NT2/D1 (cell line): ENCODE measurements at regions not wholly inside any gene's neighbourhood (a gene's known extent, or its start where the extent isn't known, plus 50 kb on each side); places are given as distances from the start of the nearest gene placed in this dataset.
"Not testable (repeated sequence)": the region's sequence is repeated elsewhere in the genome, so short reads cannot be mapped to it uniquely, and the experiment has no call there.

ENCODE experiments used
- DNase-seq: peaks from one replicate; pipeline ENCODE4 v3.0.0-alpha.2; 2011; ENCODE audit warnings: low read depth, low spot score
- H3K27me3 ChIP-seq: 2 replicates; pipeline ENCODE4 v1.6.0; 2011; ENCODE audit warnings: mild to moderate bottlenecking; ENCODE audit not compliant: insufficient read length, insufficient read depth
- H3K36me3 ChIP-seq: 2 replicates; pipeline ENCODE4 v1.6.1; 2011; ENCODE audit warnings: mild to moderate bottlenecking, low read length, mixed read lengths; ENCODE audit not compliant: insufficient read depth, insufficient read length
- H3K4me1 ChIP-seq: 2 replicates; pipeline ENCODE4 v1.5.1; 2011; ENCODE audit not compliant: insufficient read depth, insufficient read length
- H3K4me3 ChIP-seq: 2 replicates; pipeline ENCODE4 v1.5.1; 2011; ENCODE audit warnings: low read depth; ENCODE audit not compliant: insufficient read length
- H3K9ac ChIP-seq: 2 replicates; pipeline ENCODE4 v1.6.0; 2011; ENCODE audit warnings: low read depth; ENCODE audit not compliant: insufficient read length
- H3K9me3 ChIP-seq: 2 replicates; pipeline ENCODE4 v1.5.1; 2011; ENCODE audit warnings: mild to moderate bottlenecking, low read length; ENCODE audit not compliant: insufficient read depth
- SUZ12 ChIP-seq: IDR thresholded peaks from 2 replicates; pipeline ENCODE4 v1.6.1; 2011; ENCODE audit not compliant: insufficient read length, insufficient read depth; ENCODE audit errors: extremely low read depth
- YY1 ChIP-seq: IDR thresholded peaks from 2 replicates; pipeline ENCODE4 v1.6.1; 2011; ENCODE audit not compliant: insufficient read length, insufficient read depth
- ZNF274 ChIP-seq: IDR thresholded peaks from 2 replicates; pipeline ENCODE4 v1.6.1; 2011; ENCODE audit warnings: mild to moderate bottlenecking, low read depth, low read length

GRCh38 chr5:91296674-91297143 lies 86.4 kb downstream of the ARRDC3 start:
- TF ChIP-seq SUZ12 (no peak), YY1 (no peak), ZNF274 (no peak)
- Histone ChIP-seq H3K27me3 (no peaks in the 10 kb centered on the region), H3K4me3 (no peak overlapping the region)

GRCh38 chr5:91296102-91296501 lies 87.0 kb downstream of the ARRDC3 start:
- H3K27me3 ChIP-seq, H3K4me3 ChIP-seq, H3K9me3 ChIP-seq, H3K9ac ChIP-seq, H3K4me1 ChIP-seq, H3K36me3 ChIP-seq, DNase-seq: not testable (repeated sequence)

More at GRCh38 chr5:91296674-91297143, 86.4 kb downstream of the ARRDC3 start:
- H3K9ac ChIP-seq, result no peak overlapping the region
- no peaks in the 10 kb centered on the region for H3K9me3 ChIP-seq
- no peak for DNase-seq
- H3K4me1 ChIP-seq, result no peaks in the 10 kb centered on the region
- no peaks in the 10 kb centered on the region for H3K36me3 ChIP-seq

DNA sequence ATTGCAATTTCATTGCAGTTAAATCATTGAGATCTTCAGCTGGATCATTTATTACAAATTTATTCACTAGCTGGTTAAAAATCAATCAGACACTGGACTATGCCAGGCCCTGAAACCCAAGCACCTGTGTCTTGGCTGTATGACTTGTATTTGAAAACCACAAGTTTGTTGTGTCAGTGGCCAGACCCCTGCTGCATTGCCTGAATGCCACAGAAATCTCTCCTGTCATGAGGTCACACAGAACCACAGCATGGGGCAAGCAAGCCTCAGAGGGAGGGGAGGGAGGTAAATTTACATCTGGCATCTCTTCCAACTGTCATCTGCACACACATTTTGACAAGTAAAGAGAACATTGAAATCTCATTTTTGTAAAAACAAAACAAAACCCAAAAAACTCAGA lies 90.0 kb downstream of the ARRDC3 start:
- no peaks in the 10 kb centered on the region for H3K27me3 ChIP-seq
- H3K36me3 ChIP-seq, result no peaks in the 10 kb centered on the region
- H3K4me1 ChIP-seq, result no peaks in the 10 kb centered on the region
- H3K9ac ChIP-seq, result no peak overlapping the region
- DNase-seq, result peak; percentile 42
- no peak overlapping the region for H3K4me3 ChIP-seq
- no peaks in the 10 kb centered on the region for H3K9me3 ChIP-seq
- no peak for TF ChIP-seq SUZ12
- TF ChIP-seq YY1, result no peak
- TF ChIP-seq ZNF274, result no peak

DNA sequence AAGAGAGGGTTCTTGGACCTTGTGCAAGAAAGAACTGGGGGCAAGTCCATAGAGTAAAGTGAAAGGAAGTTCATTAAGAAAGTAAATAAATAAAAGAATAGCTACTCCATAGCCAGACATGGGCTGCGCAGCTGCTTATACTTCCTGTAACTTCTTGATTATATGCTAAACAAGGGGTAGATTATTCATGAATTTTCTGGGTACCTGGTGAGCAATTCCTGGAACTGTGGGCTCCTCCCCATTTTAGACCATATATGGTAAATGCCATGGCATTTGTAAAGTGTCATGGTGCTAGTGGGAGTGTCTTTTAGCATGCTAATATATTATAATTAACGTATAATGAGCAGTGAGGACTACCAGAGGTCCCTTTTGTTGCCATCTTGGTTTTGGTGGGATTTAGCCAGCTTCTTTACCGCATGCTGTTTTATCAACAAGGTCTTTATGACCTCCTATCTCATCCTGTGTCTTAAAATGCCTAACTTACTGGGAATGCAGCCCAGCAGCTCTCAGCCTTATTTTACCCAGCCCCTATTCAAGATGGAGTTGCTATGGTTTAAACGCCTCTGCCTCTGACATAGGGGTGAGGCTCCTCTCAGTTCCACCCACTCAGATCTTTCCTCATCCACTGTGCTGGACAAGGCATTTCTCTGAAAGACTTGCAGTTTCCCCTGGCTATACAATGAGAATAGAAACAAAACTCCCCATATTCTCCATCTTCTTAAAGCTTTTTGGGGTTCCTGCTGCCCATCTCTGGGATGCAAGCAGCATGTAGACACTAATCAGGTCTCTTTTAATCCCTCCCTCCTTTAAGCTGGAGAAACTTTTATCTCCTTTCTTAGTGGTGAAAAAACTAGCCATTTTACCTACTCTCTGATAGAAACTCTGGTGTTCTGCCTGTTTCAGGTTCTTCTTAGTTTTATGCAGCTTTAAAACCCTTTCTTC lies 91.2 kb downstream of the ARRDC3 start:
- DNase-seq, result no peak
- Histone ChIP-seq H3K9me3 (0 out of 2 replicates have a peak, but pooled peaks cover 6% of the 10 kb centered on the region), H3K4me1 (no peaks in the 10 kb centered on the region), H3K9ac (no peak overlapping the region), H3K27me3 (no peaks in the 10 kb centered on the region), H3K4me3 (no peak overlapping the region), H3K36me3 (no peaks in the 10 kb centered on the region)
- TF ChIP-seq ZNF274 (no peak), SUZ12 (no peak), YY1 (no peak)

- DNase-seq, result no peak
- H3K9me3 ChIP-seq, result 0 out of 2 replicates have a peak, but pooled peaks cover 9% of the 10 kb centered on the region
- H3K27me3 ChIP-seq, result no peaks in the 10 kb centered on the region
- no peak overlapping the region for H3K4me3 ChIP-seq
- H3K36me3 ChIP-seq, result no peaks in the 10 kb centered on the region
- H3K4me1 ChIP-seq, result no peaks in the 10 kb centered on the region
- H3K9ac ChIP-seq, result no peak overlapping the region
- no peak for TF ChIP-seq SUZ12
- no peak for TF ChIP-seq YY1
- no peak for TF ChIP-seq ZNF274
These were observed 94.8 kb downstream of the ARRDC3 start for GRCh38 chr5:91288118-91288916.

GRCh38 chr5:91285062-91285461 lies 98.1 kb downstream of the ARRDC3 start:
- not testable (repeated sequence) for H3K4me1 ChIP-seq, H3K9ac ChIP-seq, H3K4me3 ChIP-seq, H3K9me3 ChIP-seq, H3K36me3 ChIP-seq, DNase-seq
- H3K27me3 ChIP-seq, result peaks cover 15% of the 10 kb centered on the region

- Histone ChIP-seq H3K9ac (no peak overlapping the region), H3K36me3 (no peaks in the 10 kb centered on the region), H3K4me1 (no peaks in the 10 kb centered on the region), H3K27me3 (peaks cover 15% of the 10 kb centered on the region), H3K4me3 (no peak overlapping the region), H3K9me3 (0 out of 2 replicates have a peak, but pooled peaks cover 9% of the 10 kb centered on the region)
- TF ChIP-seq ZNF274 (no peak), SUZ12 (no peak), YY1 (no peak)
- DNase-seq, result no peak
These were observed 99.2 kb downstream of the ARRDC3 start for GRCh38 chr5:91283899-91284298.
